Activated naive CD4-positive, alpha-beta T cell treated with anti-CD3 and anti-CD28 coated beads, Interleukin-2, amount 10 ng/mL, durations not matched to agents 7 days and 5 days (primary cell): ENCODE measurements at regions not wholly inside any gene's neighbourhood (a gene's known extent, or its start where the extent isn't known, plus 50 kb on each side); places are given as distances from the start of the nearest gene placed in this dataset.

ENCODE experiments used
- CTCF ChIA-PET: fragments of 350-600 bp; sonication (Branson Sonifier 250); formaldehyde crosslinking; loops from one replicate; lab custom pipeline; 2021; ENCODE audit warnings: antibody characterized with exemption; lab: Charles Lee
- DNase-seq: peaks from one replicate; pipeline ENCODE4 v3.0.0-alpha.2; 2020
- H3K27ac Mint-ChIP-seq: one replicate; pipeline ENCODE4 v1.8.0; 2021; ENCODE audit warnings: mild to moderate bottlenecking, moderate library complexity, mixed read lengths
- H3K27me3 Mint-ChIP-seq: one replicate; pipeline ENCODE4 v1.8.0; 2021; ENCODE audit warnings: mild to moderate bottlenecking, mixed read lengths
- H3K36me3 Mint-ChIP-seq: one replicate; pipeline ENCODE4 v1.8.0; 2021; ENCODE audit warnings: mixed read lengths
- H3K4me1 Mint-ChIP-seq: one replicate; pipeline ENCODE4 v1.8.0; 2021; ENCODE audit warnings: mixed read lengths
- H3K4me3 Mint-ChIP-seq: one replicate; pipeline ENCODE4 v1.8.0; 2021; ENCODE audit warnings: mild to moderate bottlenecking, moderate library complexity, mixed read lengths
- H3K9me3 Mint-ChIP-seq: one replicate; pipeline ENCODE4 v1.8.0; 2021; ENCODE audit warnings: mixed read lengths

GRCh38 chr13:50189450-50189849, 174.2 kb downstream of the KCNRG start:
- no peaks in the 10 kb centered on the region for H3K4me1 Mint-ChIP-seq
- no peaks in the 10 kb centered on the region for H3K9me3 Mint-ChIP-seq
- peaks cover 19% of the 10 kb centered on the region for H3K27me3 Mint-ChIP-seq
- H3K36me3 Mint-ChIP-seq: no peaks in the 10 kb centered on the region
- no peak for DNase-seq
- H3K27ac Mint-ChIP-seq: no peak overlapping the region
- no peak overlapping the region for H3K4me3 Mint-ChIP-seq
- CTCF ChIA-PET: interaction anchor here (1.5 kb wide), 1 partner anchor 27 kb away, joined by 3 read pairs; no protein-coding TSS in a partner anchor

- Mint-ChIP-seq H3K27ac (no peak overlapping the region), H3K4me1 (no peaks in the 10 kb centered on the region), H3K36me3 (no peaks in the 10 kb centered on the region), H3K4me3 (no peak overlapping the region), H3K9me3 (no peaks in the 10 kb centered on the region), H3K27me3 (peaks cover 19% of the 10 kb centered on the region)
- CTCF ChIA-PET: interaction anchor here (1.1 to 1.8 kb wide), 2 partner anchors 9 to 38 kb away, joined by 3 to 5 read pairs; no protein-coding TSS in a partner anchor
- no peak for DNase-seq
Measured at GRCh38 chr13:50191004-50191403, 175.8 kb downstream of the KCNRG start.

GRCh38 chr13:50192272-50192813, 177.1 kb downstream of the KCNRG start:
- H3K4me3 Mint-ChIP-seq: no peak overlapping the region
- H3K27me3 Mint-ChIP-seq: peaks cover 30% of the 10 kb centered on the region
- H3K27ac Mint-ChIP-seq: no peak overlapping the region
- H3K9me3 Mint-ChIP-seq: no peaks in the 10 kb centered on the region
- no peak for DNase-seq
- H3K4me1 Mint-ChIP-seq: no peaks in the 10 kb centered on the region
- no peaks in the 10 kb centered on the region for H3K36me3 Mint-ChIP-seq
- CTCF ChIA-PET: no interaction called here

GRCh38 chr13:50195045-50195444, 179.8 kb downstream of the KCNRG start:
- H3K4me3 Mint-ChIP-seq: no peak overlapping the region
- H3K27ac Mint-ChIP-seq: no peak overlapping the region
- no peaks in the 10 kb centered on the region for H3K4me1 Mint-ChIP-seq
- peaks cover 27% of the 10 kb centered on the region for H3K27me3 Mint-ChIP-seq
- H3K9me3 Mint-ChIP-seq: no peaks in the 10 kb centered on the region
- no peak for DNase-seq
- CTCF ChIA-PET: no interaction called here
- H3K36me3 Mint-ChIP-seq: no peaks in the 10 kb centered on the region

DNA sequence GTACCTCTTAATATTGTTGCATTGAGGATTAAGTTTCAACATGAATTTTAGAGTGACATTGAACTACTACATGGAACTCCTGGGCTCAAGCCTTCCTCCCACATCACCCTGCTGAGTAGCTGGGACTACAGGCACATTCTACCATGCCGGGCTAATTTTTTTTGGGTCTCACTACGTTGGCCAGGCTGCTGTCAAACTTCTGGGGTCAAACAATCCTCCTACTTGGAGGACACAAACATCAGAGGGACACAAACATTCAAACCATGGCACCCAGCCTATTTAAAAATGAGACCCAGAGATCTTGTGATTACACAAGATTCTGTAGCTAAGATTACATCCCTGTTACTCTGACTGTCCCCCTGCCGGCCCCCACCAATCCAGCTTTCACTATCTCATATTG, 180.9 kb downstream of the KCNRG start:
- peaks cover 26% of the 10 kb centered on the region for H3K27me3 Mint-ChIP-seq
- H3K9me3 Mint-ChIP-seq: no peaks in the 10 kb centered on the region
- no peaks in the 10 kb centered on the region for H3K36me3 Mint-ChIP-seq
- H3K27ac Mint-ChIP-seq: no peak overlapping the region
- DNase-seq: no peak
- H3K4me1 Mint-ChIP-seq: no peaks in the 10 kb centered on the region
- H3K4me3 Mint-ChIP-seq: no peak overlapping the region
- CTCF ChIA-PET: no interaction called here

DNA sequence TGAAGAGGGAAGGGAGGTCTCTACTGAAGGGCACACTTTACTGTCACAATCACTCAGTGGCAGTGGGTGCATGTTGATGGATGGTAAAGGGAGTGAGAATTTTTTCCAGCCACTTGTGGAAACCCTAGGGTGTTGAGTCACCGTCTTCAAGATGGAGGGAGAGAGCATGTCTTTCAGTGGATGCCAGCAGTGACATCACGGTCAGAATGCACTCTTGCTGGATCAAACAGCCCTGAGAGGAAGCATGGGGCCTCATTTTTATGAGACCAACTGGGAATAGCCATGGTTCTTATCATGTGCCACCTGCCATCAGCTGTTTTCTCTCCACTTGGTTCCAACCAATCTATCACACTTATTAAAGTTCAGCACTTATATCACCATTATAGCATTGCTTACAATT, 182.5 kb downstream of the KCNRG start:
- no peaks in the 10 kb centered on the region for H3K36me3 Mint-ChIP-seq

DNA sequence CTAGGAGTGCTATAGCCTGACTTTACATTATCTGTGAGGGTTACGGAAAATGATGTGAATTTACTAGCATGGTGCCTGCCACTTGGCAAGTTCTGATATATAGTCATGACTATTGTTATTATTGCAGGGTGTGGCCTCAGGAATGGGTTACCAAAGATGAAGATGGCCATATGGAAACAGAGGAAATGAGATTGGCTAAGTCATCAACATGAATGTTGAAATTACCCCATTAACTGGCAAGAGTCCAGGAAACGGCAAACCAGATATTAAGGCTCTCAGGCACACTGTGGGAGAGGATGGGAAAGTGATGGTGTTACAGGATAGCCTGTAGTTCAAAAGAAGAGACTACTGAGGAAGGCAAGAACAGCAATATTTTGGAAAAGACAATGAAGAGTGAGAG, 183.3 kb downstream of the KCNRG start:
- H3K4me3 Mint-ChIP-seq: no peak overlapping the region

More for the DNA sequence above, 182.5 kb downstream of the KCNRG start:
- CTCF ChIA-PET: no interaction called here
- Mint-ChIP-seq H3K27me3 (peaks cover 19% of the 10 kb centered on the region), H3K9me3 (no peaks in the 10 kb centered on the region), H3K27ac (no peak overlapping the region), H3K4me3 (no peak overlapping the region), H3K4me1 (no peaks in the 10 kb centered on the region)
- DNase-seq: no peak

GRCh38 chr13:50200569-50200968, 185.3 kb downstream of the KCNRG start:
- Mint-ChIP-seq H3K4me1 (no peaks in the 10 kb centered on the region), H3K4me3 (no peak overlapping the region), H3K36me3 (no peaks in the 10 kb centered on the region), H3K9me3 (no peaks in the 10 kb centered on the region), H3K27ac (no peak overlapping the region), H3K27me3 (peaks cover 15% of the 10 kb centered on the region)
- no peak for DNase-seq
- CTCF ChIA-PET: interaction anchor here (1.6 kb wide), 1 partner anchor 10 kb away, joined by 5 read pairs; no protein-coding TSS in a partner anchor

More for the DNA sequence above, 183.3 kb downstream of the KCNRG start:
- Mint-ChIP-seq H3K27me3 (peaks cover 16% of the 10 kb centered on the region), H3K27ac (no peak overlapping the region), H3K4me1 (no peaks in the 10 kb centered on the region), H3K36me3 (no peaks in the 10 kb centered on the region), H3K9me3 (no peaks in the 10 kb centered on the region)
- DNase-seq: no peak
- CTCF ChIA-PET: no interaction called here

DNA sequence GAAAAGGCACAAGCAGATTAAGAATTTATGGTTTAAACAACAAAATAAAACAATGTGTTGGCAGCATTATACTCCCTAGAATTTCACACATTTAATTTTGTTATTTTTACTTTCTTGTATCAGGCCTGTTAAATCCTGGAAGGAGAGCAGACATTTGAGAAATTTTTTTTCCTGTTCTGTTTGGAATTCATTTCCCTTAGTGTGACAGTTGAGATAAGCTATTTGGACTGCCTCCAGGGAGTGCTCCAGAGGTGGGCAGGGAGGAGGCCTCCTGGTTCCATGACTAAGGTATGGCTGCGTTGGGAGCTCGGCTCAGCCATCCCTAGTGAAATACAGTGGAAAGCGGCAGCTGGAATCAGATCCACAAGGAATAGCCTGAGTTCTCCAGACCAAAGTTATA, 185.7 kb downstream of the KCNRG start:
- Mint-ChIP-seq H3K4me3 (no peak overlapping the region), H3K27ac (no peak overlapping the region), H3K4me1 (no peaks in the 10 kb centered on the region), H3K27me3 (peaks cover 18% of the 10 kb centered on the region), H3K9me3 (no peaks in the 10 kb centered on the region), H3K36me3 (no peaks in the 10 kb centered on the region)
- CTCF ChIA-PET: interaction anchor here (1.6 kb wide), 1 partner anchor 10 kb away, joined by 5 read pairs; no protein-coding TSS in a partner anchor
- DNase-seq: no peak

- no peaks in the 10 kb centered on the region for H3K9me3 Mint-ChIP-seq
- DNase-seq: no peak
- H3K4me1 Mint-ChIP-seq: no peaks in the 10 kb centered on the region
- no peaks in the 10 kb centered on the region for H3K36me3 Mint-ChIP-seq
- CTCF ChIA-PET: no interaction called here
- H3K27ac Mint-ChIP-seq: no peak overlapping the region
- H3K27me3 Mint-ChIP-seq: peaks cover 9% of the 10 kb centered on the region
- no peak overlapping the region for H3K4me3 Mint-ChIP-seq
Measured at GRCh38 chr13:50202485-50202884, 187.2 kb downstream of the KCNRG start.

DNA sequence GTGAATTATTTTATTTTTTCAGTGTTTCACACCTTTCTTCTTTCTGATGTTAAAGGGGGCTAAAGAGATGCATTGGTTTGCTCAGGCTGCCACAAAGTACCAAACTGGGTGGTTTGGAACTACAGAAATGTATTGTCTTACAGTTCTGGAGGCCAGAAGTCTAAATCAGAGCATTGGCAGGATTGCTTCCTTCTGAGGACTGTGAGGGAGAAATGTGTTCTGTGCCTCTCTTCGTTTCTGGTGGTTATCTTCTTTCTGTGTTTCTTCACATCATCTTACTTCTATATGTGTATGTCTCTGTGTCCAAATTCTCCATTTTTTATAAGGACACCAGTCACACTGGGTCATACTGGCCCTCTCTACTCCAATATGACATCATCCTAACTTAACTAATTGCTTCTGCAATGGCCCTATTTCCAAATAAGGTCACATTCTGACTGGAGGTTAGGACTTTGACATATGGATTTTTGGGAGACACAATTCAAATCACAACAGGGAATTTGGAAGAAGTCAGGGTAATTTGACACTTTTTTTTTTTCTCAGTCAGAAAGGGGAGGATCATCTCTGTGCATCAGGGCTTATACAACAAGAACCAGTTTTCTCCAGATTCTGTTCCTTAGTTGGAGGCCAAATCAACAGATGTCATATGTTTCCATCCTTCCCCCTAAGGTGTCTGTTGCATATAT, 188.2 kb downstream of the KCNRG start:
- no peaks in the 10 kb centered on the region for H3K4me1 Mint-ChIP-seq
- H3K9me3 Mint-ChIP-seq: no peaks in the 10 kb centered on the region
- CTCF ChIA-PET: no interaction called here
- peaks cover 11% of the 10 kb centered on the region for H3K27me3 Mint-ChIP-seq
- no peak overlapping the region for H3K27ac Mint-ChIP-seq
- no peak for DNase-seq
- H3K36me3 Mint-ChIP-seq: no peaks in the 10 kb centered on the region
- H3K4me3 Mint-ChIP-seq: no peak overlapping the region

GRCh38 chr13:50205581-50205980, 190.3 kb downstream of the KCNRG start:
- CTCF ChIA-PET: no interaction called here
- Mint-ChIP-seq H3K27ac (no peak overlapping the region), H3K27me3 (peaks cover 19% of the 10 kb centered on the region), H3K4me1 (peaks cover 5% of the 10 kb centered on the region), H3K4me3 (no peak overlapping the region), H3K9me3 (no peaks in the 10 kb centered on the region), H3K36me3 (no peaks in the 10 kb centered on the region)
- no peak for DNase-seq

DNA sequence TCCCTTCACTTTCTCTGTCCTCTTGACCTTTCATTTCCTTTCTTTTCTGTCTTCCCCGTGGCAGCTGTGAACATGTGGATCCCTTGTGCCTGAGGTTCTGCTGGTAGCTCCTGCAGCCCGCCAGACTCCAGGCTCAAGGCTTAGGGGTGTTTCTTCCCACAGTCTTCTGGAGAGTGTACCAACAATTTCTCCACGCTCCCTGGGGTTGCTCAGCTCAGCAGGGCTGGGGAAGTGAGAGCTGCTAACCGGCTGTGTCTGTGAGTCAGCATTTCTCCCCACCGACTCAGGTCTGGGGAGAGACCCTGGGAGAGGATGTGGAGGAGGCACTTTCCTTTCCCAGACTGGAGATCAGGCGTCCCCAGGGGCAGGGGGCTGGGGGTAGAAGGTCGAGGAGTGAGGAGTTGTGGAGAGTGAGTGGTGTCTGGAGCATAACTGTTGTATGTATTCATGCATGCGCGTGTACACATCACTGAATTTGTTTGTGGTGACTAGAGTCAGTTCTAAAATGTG, 193.6 kb downstream of the KCNRG start:
- no peak overlapping the region for H3K4me3 Mint-ChIP-seq
- CTCF ChIA-PET: no interaction called here
- H3K9me3 Mint-ChIP-seq: peaks cover 10% of the 10 kb centered on the region
- DNase-seq: no peak
- H3K27ac Mint-ChIP-seq: no peak overlapping the region
- H3K4me1 Mint-ChIP-seq: peaks cover 8% of the 10 kb centered on the region
- peaks cover 15% of the 10 kb centered on the region for H3K27me3 Mint-ChIP-seq
- peaks cover 7% of the 10 kb centered on the region for H3K36me3 Mint-ChIP-seq

DNA sequence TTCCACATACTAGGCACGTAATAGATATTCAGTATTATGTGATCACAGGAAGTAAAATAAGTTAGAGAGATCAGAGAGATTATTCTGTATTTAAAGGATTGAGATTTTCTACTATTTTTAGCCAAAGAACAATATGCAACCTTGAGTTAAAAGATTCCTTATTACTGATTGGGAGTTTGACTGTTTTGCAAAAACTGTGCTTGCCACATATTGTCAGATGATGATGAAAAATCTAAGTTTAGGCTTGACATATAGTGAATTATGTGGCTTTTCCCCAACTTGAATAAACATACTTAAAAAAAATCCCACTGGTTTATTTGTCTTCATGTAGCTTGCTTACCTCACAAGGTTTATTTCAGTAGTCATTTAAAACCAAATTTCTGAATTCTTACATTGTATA, 194.4 kb downstream of the KCNRG start:
- CTCF ChIA-PET: no interaction called here
- no peak overlapping the region for H3K27ac Mint-ChIP-seq
- peaks cover 7% of the 10 kb centered on the region for H3K36me3 Mint-ChIP-seq
- peaks cover 15% of the 10 kb centered on the region for H3K27me3 Mint-ChIP-seq
- no peak for DNase-seq
- peaks cover 8% of the 10 kb centered on the region for H3K4me1 Mint-ChIP-seq
- H3K4me3 Mint-ChIP-seq: no peak overlapping the region
- peaks cover 10% of the 10 kb centered on the region for H3K9me3 Mint-ChIP-seq

DNA sequence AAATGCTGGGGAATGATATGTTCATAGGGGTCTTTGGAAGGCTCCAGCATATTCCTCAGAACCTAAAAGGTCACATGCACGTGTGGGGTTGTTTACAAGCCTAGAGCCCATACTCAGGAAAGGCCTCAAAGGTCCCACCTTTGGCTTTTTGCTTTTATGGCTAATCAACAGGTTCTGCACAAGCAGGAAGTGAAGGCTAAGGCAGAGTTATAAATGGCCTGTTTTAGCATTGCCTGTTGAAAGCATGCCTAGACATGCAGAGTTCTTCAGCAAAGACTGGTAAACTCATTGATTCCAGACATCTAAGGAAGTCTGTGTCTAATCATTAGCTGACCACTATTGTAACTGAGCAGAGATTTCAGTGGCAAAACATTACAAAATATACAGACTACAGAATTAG, 198.3 kb downstream of the KCNRG start:
- no peak for DNase-seq
- Mint-ChIP-seq H3K9me3 (peaks cover 16% of the 10 kb centered on the region), H3K27me3 (peaks cover 10% of the 10 kb centered on the region), H3K4me1 (peaks cover 8% of the 10 kb centered on the region), H3K27ac (no peak overlapping the region), H3K4me3 (no peak overlapping the region), H3K36me3 (peaks cover 10% of the 10 kb centered on the region)
- CTCF ChIA-PET: no interaction called here
